Subcutaneous abdominal adipose tissue (tissue), 5 donors: ENCODE measurements at regions not wholly inside any gene's neighbourhood (a gene's known extent, or its start where the extent isn't known, plus 50 kb on each side); places are given as distances from the start of the nearest gene placed in this dataset.
"Not testable (repeated sequence)": the region's sequence is repeated elsewhere in the genome, so short reads cannot be mapped to it uniquely, and the experiment has no call there.

Experiments used
- H3K27ac ChIP-seq: one replicate; pipeline ENCODE4 v1.7.0; 2013; ENCODE audit warnings: low read depth, mild to moderate bottlenecking, inconsistent platforms, low read length, moderate library complexity
- H3K27me3 ChIP-seq, 5 donors: one replicate each; pipeline ENCODE4 v1.7.0; 2013; ENCODE audit warnings: low read length in 5 of 5, inconsistent platforms in 1 of 5; ENCODE audit not compliant: control insufficient read depth in 5 of 5, insufficient read depth in 4 of 5
- H3K36me3 ChIP-seq, 5 donors: one replicate each; pipeline ENCODE4 v1.7.0; 2013; ENCODE audit warnings: low read length in 5 of 5; ENCODE audit not compliant: control insufficient read depth in 5 of 5, insufficient read depth in 5 of 5
- H3K4me1 ChIP-seq, 5 donors: one replicate each; pipeline ENCODE4 v1.7.0; 2013; ENCODE audit warnings: low read length in 5 of 5, mild to moderate bottlenecking in 3 of 5, moderate library complexity in 1 of 5; ENCODE audit not compliant: control insufficient read depth in 5 of 5, insufficient read depth in 5 of 5
- H3K4me3 ChIP-seq, 5 donors: one replicate each; pipeline ENCODE4 v1.7.0; 2013; ENCODE audit warnings: low read length in 5 of 5, low read depth in 1 of 5
- H3K9ac ChIP-seq, 5 donors: one replicate each; pipeline ENCODE4 v1.7.0; 2013; ENCODE audit warnings: low read length in 5 of 5, mild to moderate bottlenecking in 4 of 5, moderate library complexity in 3 of 5
- H3K9me3 ChIP-seq, 5 donors: one replicate each; pipeline ENCODE4 v1.7.0; 2013; ENCODE audit warnings: low read length in 5 of 5; ENCODE audit not compliant: control insufficient read depth in 5 of 5
- donor health status: healthy.
- donor health status: healthy.
- donor health status: healthy.
- donor health status: healthy.
- donor health status: healthy.

- Histone ChIP-seq H3K9ac (no peak overlapping the region), H3K27me3 (no peaks in the 10 kb centered on the region), H3K4me3 (no peak overlapping the region), H3K4me1 (peaks cover 0 to 15% (median 5%) of the 10 kb centered on the region in 5 donors), H3K27ac (no peak overlapping the region), H3K36me3 (no peaks in the 10 kb centered on the region), H3K9me3 (no peaks in the 10 kb centered on the region)
Observed at GRCh38 chr18:55735199-55735855, 147.3 kb upstream of the TCF4 start.

- no peak overlapping the region for H3K9ac ChIP-seq
- peaks cover 0 to 15% (median 5%) of the 10 kb centered on the region in 5 donors for H3K4me1 ChIP-seq
- H3K27ac ChIP-seq = peak overlapping the region; percentile 21
Observed at GRCh38 chr18:55732227-55733106, 144.5 kb upstream of the TCF4 start.

GRCh38 chr18:55731594-55732042, 143.6 kb upstream of the TCF4 start:
- H3K4me3 ChIP-seq = no peak overlapping the region
- H3K27me3 ChIP-seq = no peaks in the 10 kb centered on the region
- no peak overlapping the region for H3K9ac ChIP-seq
- no peaks in the 10 kb centered on the region for H3K9me3 ChIP-seq
- peaks cover 0 to 15% (median 5%) of the 10 kb centered on the region in 5 donors for H3K4me1 ChIP-seq
- no peaks in the 10 kb centered on the region for H3K36me3 ChIP-seq
- H3K27ac ChIP-seq = peak overlapping the region; percentile 21

More at GRCh38 chr18:55732227-55733106, 144.5 kb upstream of the TCF4 start:
- H3K4me3 ChIP-seq = no peak overlapping the region
- H3K27me3 ChIP-seq = no peaks in the 10 kb centered on the region
- H3K36me3 ChIP-seq = no peaks in the 10 kb centered on the region
- H3K9me3 ChIP-seq = no peaks in the 10 kb centered on the region

- not testable (repeated sequence) for H3K9me3 ChIP-seq, H3K36me3 ChIP-seq, H3K4me3 ChIP-seq, H3K27ac ChIP-seq, H3K9ac ChIP-seq, H3K4me1 ChIP-seq, H3K27me3 ChIP-seq
Observed at GRCh38 chr18:55721006-55721405, 133.0 kb upstream of the TCF4 start.

GRCh38 chr18:55713707-55714106, 125.7 kb upstream of the TCF4 start:
- H3K9me3 ChIP-seq = peaks cover 12 to 18% (median 14%) of the 10 kb centered on the region in 5 donors
- no peaks in the 10 kb centered on the region for H3K36me3 ChIP-seq
- H3K27me3 ChIP-seq = no peaks in the 10 kb centered on the region
- no peaks in the 10 kb centered on the region for H3K4me1 ChIP-seq
- H3K9ac ChIP-seq = no peak overlapping the region
- H3K27ac ChIP-seq = no peak overlapping the region
- H3K4me3 ChIP-seq = no peak overlapping the region

GRCh38 chr18:55706898-55707297, 118.9 kb upstream of the TCF4 start:
- Histone ChIP-seq H3K9ac (no peak overlapping the region), H3K4me1 (no peaks in the 10 kb centered on the region), H3K27me3 (no peaks in the 10 kb centered on the region), H3K4me3 (no peak overlapping the region), H3K27ac (no peak overlapping the region), H3K36me3 (no peaks in the 10 kb centered on the region), H3K9me3 (peaks cover 0 to 6% (median 2%) of the 10 kb centered on the region in 5 donors)

GRCh38 chr18:55699233-55699765, 111.3 kb upstream of the TCF4 start:
- Histone ChIP-seq H3K4me1 (no peaks in the 10 kb centered on the region), H3K27ac (no peak overlapping the region), H3K9me3 (peaks cover 0 to 6% (median 3%) of the 10 kb centered on the region in 5 donors), H3K36me3 (no peaks in the 10 kb centered on the region), H3K4me3 (no peak overlapping the region), H3K27me3 (no peaks in the 10 kb centered on the region), H3K9ac (no peak overlapping the region)

- no peaks in the 10 kb centered on the region for H3K36me3 ChIP-seq
- H3K9ac ChIP-seq = no peak overlapping the region
- H3K9me3 ChIP-seq = peaks cover 0 to under 1% (median 0%) of the 10 kb centered on the region in 5 donors
- no peaks in the 10 kb centered on the region for H3K4me1 ChIP-seq
- H3K4me3 ChIP-seq = no peak overlapping the region
- no peak overlapping the region for H3K27ac ChIP-seq
- no peaks in the 10 kb centered on the region for H3K27me3 ChIP-seq
Observed at GRCh38 chr18:55696811-55697210, 108.8 kb upstream of the TCF4 start.

- Histone ChIP-seq H3K9ac (no peak overlapping the region), H3K27ac (no peak overlapping the region), H3K36me3 (no peaks in the 10 kb centered on the region), H3K9me3 (no peaks in the 10 kb centered on the region), H3K27me3 (no peaks in the 10 kb centered on the region), H3K4me3 (no peak overlapping the region), H3K4me1 (no peaks in the 10 kb centered on the region)
Observed at GRCh38 chr18:55695091-55695490, 107.1 kb upstream of the TCF4 start.

GRCh38 chr18:55694291-55694690, 106.3 kb upstream of the TCF4 start:
- H3K9me3 ChIP-seq = no peaks in the 10 kb centered on the region
- no peak overlapping the region for H3K4me3 ChIP-seq
- no peaks in the 10 kb centered on the region for H3K4me1 ChIP-seq
- H3K9ac ChIP-seq = no peak overlapping the region
- H3K27me3 ChIP-seq = no peaks in the 10 kb centered on the region
- no peak overlapping the region for H3K27ac ChIP-seq
- H3K36me3 ChIP-seq = no peaks in the 10 kb centered on the region
